H9 (cell line): ENCODE measurements at regions not wholly inside any gene's neighbourhood (a gene's known extent, or its start where the extent isn't known, plus 50 kb on each side); places are given as distances from the start of the nearest gene placed in this dataset.

Source experiments
- DNase-seq: peaks from one replicate; pipeline ENCODE4 v3.0.0-alpha.2; 2017
- H2AFZ ChIP-seq: one replicate; pipeline ENCODE4 v1.6.1; 2013; ENCODE audit warnings: mild to moderate bottlenecking, low read length, control low read depth, moderate library complexity
- H2AK5ac ChIP-seq: 2 replicates; pipeline ENCODE4 v1.6.1; 2013; ENCODE audit warnings: low read length, control low read depth, mixed read lengths; ENCODE audit not compliant: insufficient read length
- H2BK120ac ChIP-seq: one replicate; pipeline ENCODE4 v1.6.1; 2013; ENCODE audit warnings: low read depth, mild to moderate bottlenecking, low read length, control low read depth, inconsistent platforms; ENCODE audit not compliant: poor library complexity, severe bottlenecking
- H2BK12ac ChIP-seq: 2 replicates; pipeline ENCODE4 v1.6.1; 2013; ENCODE audit warnings: low read length, control low read depth, mixed read lengths, low read depth; ENCODE audit not compliant: insufficient read length
- H2BK15ac ChIP-seq: 2 replicates; pipeline ENCODE4 v1.6.1; 2013; ENCODE audit warnings: low read depth, low read length, control low read depth
- H2BK20ac ChIP-seq: one replicate; pipeline ENCODE4 v1.6.1; 2013; ENCODE audit warnings: low read depth, mild to moderate bottlenecking, low read length, control low read depth, inconsistent platforms; ENCODE audit not compliant: poor library complexity, severe bottlenecking
- H2BK5ac ChIP-seq: 2 replicates; pipeline ENCODE4 v1.6.1; 2013; ENCODE audit warnings: low read length, control low read depth, mixed read lengths; ENCODE audit not compliant: insufficient read length
- H3K14ac ChIP-seq: 2 replicates; pipeline ENCODE4 v1.6.1; 2013; ENCODE audit warnings: low read length, control low read depth; ENCODE audit not compliant: insufficient read depth
- H3K18ac ChIP-seq: 2 replicates; pipeline ENCODE4 v1.6.1; 2013; ENCODE audit warnings: low read depth, mild to moderate bottlenecking, mixed read lengths, low read length, control low read depth; ENCODE audit not compliant: insufficient read length
- H3K23ac ChIP-seq: 2 replicates; pipeline ENCODE4 v1.6.1; 2013; ENCODE audit warnings: low read length, control low read depth, mixed read lengths, low read depth; ENCODE audit not compliant: insufficient read length
- H3K23me2 ChIP-seq: 2 replicates; pipeline ENCODE4 v1.6.1; 2013; ENCODE audit warnings: low read depth, mild to moderate bottlenecking, mixed read lengths, low read length, control low read depth; ENCODE audit not compliant: insufficient read length, poor library complexity, severe bottlenecking
- H3K27ac ChIP-seq: 2 replicates; pipeline ENCODE4 v1.5.1; 2013; ENCODE audit warnings: low read length, control low read depth, mixed read lengths, low read depth; ENCODE audit not compliant: insufficient read length
- H3K27me3 ChIP-seq: 2 replicates; pipeline ENCODE4 v1.6.1; 2013; ENCODE audit warnings: low read length, control low read depth, inconsistent platforms; ENCODE audit not compliant: insufficient read depth
- H3K4ac ChIP-seq: 2 replicates; pipeline ENCODE4 v1.6.1; 2013; ENCODE audit warnings: low read depth, mild to moderate bottlenecking, control low read depth, inconsistent platforms, low read length, moderate library complexity
- H3K4me1 ChIP-seq: 2 replicates; pipeline ENCODE4 v1.6.1; 2013; ENCODE audit warnings: low read length, control low read depth, inconsistent platforms; ENCODE audit not compliant: insufficient read depth
- H3K4me2 ChIP-seq: 2 replicates; pipeline ENCODE4 v1.6.1; 2013; ENCODE audit warnings: low read length, control low read depth, mixed read lengths; ENCODE audit not compliant: insufficient read length, insufficient read depth
- H3K56ac ChIP-seq: 2 replicates; pipeline ENCODE4 v1.6.1; 2013; ENCODE audit warnings: low read depth, mild to moderate bottlenecking, mixed read lengths, low read length, control low read depth; ENCODE audit not compliant: insufficient read length
- H3K79me1 ChIP-seq: 2 replicates; pipeline ENCODE4 v1.6.1; 2013; ENCODE audit warnings: low read depth, mild to moderate bottlenecking, moderate library complexity, low read length, control low read depth, inconsistent platforms; ENCODE audit not compliant: insufficient read depth, poor library complexity, severe bottlenecking
- H3K79me2 ChIP-seq: 2 replicates; pipeline ENCODE4 v1.6.1; 2013; ENCODE audit warnings: low read length, control low read depth, inconsistent platforms; ENCODE audit not compliant: insufficient read depth
- H3K9ac ChIP-seq: 2 replicates; pipeline ENCODE4 v1.6.1; 2013; ENCODE audit warnings: low read length, control low read depth, mixed read lengths; ENCODE audit not compliant: insufficient read length; ENCODE audit errors: extremely low read depth
- H3K9me3 ChIP-seq: one replicate; pipeline ENCODE4 v1.6.1; 2013; ENCODE audit warnings: low read depth, low read length, inconsistent platforms; ENCODE audit not compliant: control insufficient read depth
- H3T11ph ChIP-seq: one replicate; pipeline ENCODE4 v1.6.1; 2013; ENCODE audit warnings: mild to moderate bottlenecking, low read length, control low read depth, inconsistent platforms
- H4K20me1 ChIP-seq: one replicate; pipeline ENCODE4 v1.6.1; 2013; ENCODE audit not compliant: control insufficient read depth, insufficient read length, insufficient read depth
- H4K5ac ChIP-seq: 2 replicates; pipeline ENCODE4 v1.6.1; 2013; ENCODE audit warnings: low read depth, mild to moderate bottlenecking, mixed read lengths, low read length, control low read depth; ENCODE audit not compliant: insufficient read length
- H4K8ac ChIP-seq: replicated peaks from 2 replicates; pipeline ENCODE4 v1.6.1; 2013; ENCODE audit warnings: low read length, control low read depth, mixed read lengths, low read depth; ENCODE audit not compliant: insufficient read length
- H4K91ac ChIP-seq: 2 replicates; pipeline ENCODE4 v1.6.1; 2013; ENCODE audit warnings: low read depth, mild to moderate bottlenecking, moderate library complexity, mixed read lengths, low read length, control low read depth; ENCODE audit not compliant: insufficient read length
- H3K27ac Mint-ChIP-seq, 3 experiments: 2 replicates in 2 of 3; 3 replicates in 1 of 3; pipeline ENCODE4 v1.8.0; 2020 to 2021; ENCODE audit warnings: mixed read lengths in 3 of 3, mild to moderate bottlenecking in 1 of 3, moderate library complexity in 1 of 3
- H3K27me3 Mint-ChIP-seq: 2 replicates; pipeline ENCODE4 v1.8.0; 2021; ENCODE audit warnings: low read depth, mild to moderate bottlenecking, moderate library complexity, mixed read lengths
- H3K36me3 Mint-ChIP-seq, 3 experiments: 2 replicates in 2 of 3; 3 replicates in 1 of 3; pipeline ENCODE4 v1.8.0; 2020 to 2021; ENCODE audit warnings: low read depth in 3 of 3, mixed read lengths in 3 of 3; ENCODE audit not compliant: insufficient read depth in 1 of 3
- H3K4me1 Mint-ChIP-seq, 2 experiments: 2 replicates each; pipeline ENCODE4 v1.8.0; 2020; ENCODE audit warnings: mixed read lengths in 2 of 2
- H3K4me3 Mint-ChIP-seq, 2 experiments: 2 replicates in 1 of 2; 3 replicates in 1 of 2; pipeline ENCODE4 v1.8.0; 2020 to 2021; ENCODE audit warnings: mild to moderate bottlenecking in 2 of 2, mixed read lengths in 2 of 2, moderate library complexity in 1 of 2
- H3K9me3 Mint-ChIP-seq, 2 experiments: 2 replicates in 1 of 2; 3 replicates in 1 of 2; pipeline ENCODE4 v1.8.0; 2020; ENCODE audit warnings: mild to moderate bottlenecking in 2 of 2, mixed read lengths in 2 of 2, moderate library complexity in 1 of 2
- CTCF ChIP-seq: fragments of 200-600 bp; sonication (generic); conservative IDR thresholded peaks from 3 replicates; pipeline ENCODE4 v1.8.0; 2021; ENCODE audit warnings: antibody characterized with exemption, mild to moderate bottlenecking

- Histone ChIP-seq H2AFZ (no peak overlapping the region), H3K4me1 (no peaks in the 10 kb centered on the region), H2AK5ac (no peak overlapping the region), H2BK5ac (no peak overlapping the region), H3K4me2 (no peak overlapping the region), H3K18ac (no peak overlapping the region), H3K79me1 (no peaks in the 10 kb centered on the region), H4K8ac (no peak overlapping the region), H3T11ph (no peak overlapping the region), H3K14ac (no peak overlapping the region), H3K9me3 (peaks cover 14% of the 10 kb centered on the region), H3K79me2 (no peaks in the 10 kb centered on the region), H3K23ac (no peak overlapping the region), H2BK120ac (no peak overlapping the region), H3K27ac (no peak overlapping the region), H4K91ac (no peak overlapping the region), H3K4ac (no peak overlapping the region), H3K27me3 (no peaks in the 10 kb centered on the region), H4K20me1 (no peaks in the 10 kb centered on the region), H2BK20ac (no peak overlapping the region), H2BK15ac (no peak overlapping the region), H4K5ac (no peak overlapping the region), H3K9ac (no peak overlapping the region), H3K23me2 (no peaks in the 10 kb centered on the region), H2BK12ac (no peak overlapping the region), H3K56ac (no peak overlapping the region)
- Mint-ChIP-seq H3K27me3 (no peaks in the 10 kb centered on the region), H3K4me3 (no peak overlapping the region), H3K27ac (no peak overlapping the region), H3K4me1 (peaks cover 6 to 7% of the 10 kb centered on the region in 2 experiments; a peak in 3 of 4 replicates), H3K9me3 (peaks cover 28 to 30% of the 10 kb centered on the region in 2 experiments), H3K36me3 (peaks cover 14 to 36% (median 35%) of the 10 kb centered on the region in 3 experiments)
- TF ChIP-seq CTCF, result no peak
- DNase-seq, result no peak
These were observed 65.1 kb upstream of the SPINK5 start for GRCh38 chr5:147998704-147999103.
